Liver (tissue), 8 donors: ENCODE measurements at regions not wholly inside any gene's neighbourhood (a gene's known extent, or its start where the extent isn't known, plus 50 kb on each side); places are given as distances from the start of the nearest gene placed in this dataset.

ENCODE experiments used
- DNase-seq: peaks from one replicate; pipeline ENCODE4 v3.0.0-alpha.2; 2017; ENCODE audit warnings: low spot score
- H3K27ac ChIP-seq, 2 donors: one replicate each; pipeline ENCODE4 v1.7.0; 2013; ENCODE audit warnings: inconsistent platforms in 2 of 2, low read length in 2 of 2, control low read depth in 1 of 2, low read depth in 1 of 2, mild to moderate bottlenecking in 1 of 2
- H3K27me3 ChIP-seq, 4 donors: one replicate each; pipeline versions ENCODE4 v1.6.1 to v1.7.0; 2013; ENCODE audit warnings: low read length in 3 of 4, inconsistent platforms in 1 of 4, mild to moderate bottlenecking in 1 of 4, moderate library complexity in 1 of 4; ENCODE audit not compliant: control insufficient read depth in 4 of 4, insufficient read depth in 4 of 4
- H3K36me3 ChIP-seq, 4 donors: one replicate each; pipeline versions ENCODE4 v1.6.1 to v1.7.0; 2013; ENCODE audit warnings: low read length in 3 of 4, mild to moderate bottlenecking in 3 of 4, low read depth in 1 of 4, moderate library complexity in 1 of 4; ENCODE audit not compliant: control insufficient read depth in 4 of 4, insufficient read depth in 3 of 4
- H3K4me1 ChIP-seq, 4 donors: one replicate each; pipeline versions ENCODE4 v1.6.1 to v1.7.0; 2013; ENCODE audit warnings: low read length in 3 of 4, mild to moderate bottlenecking in 3 of 4, moderate library complexity in 1 of 4; ENCODE audit not compliant: control insufficient read depth in 4 of 4, insufficient read depth in 4 of 4
- H3K4me3 ChIP-seq, 3 donors: one replicate each; pipeline versions ENCODE4 v1.6.1 to v1.7.0; 2013; ENCODE audit warnings: low read length in 3 of 3, control low read depth in 1 of 3, low read depth in 1 of 3, mild to moderate bottlenecking in 1 of 3
- H3K9ac ChIP-seq, 2 donors: one replicate each; pipeline ENCODE4 v1.7.0; 2013; ENCODE audit warnings: low read length in 2 of 2, mild to moderate bottlenecking in 2 of 2, moderate library complexity in 2 of 2, control low read depth in 1 of 2, low read depth in 1 of 2
- H3K9me3 ChIP-seq, 4 donors: one replicate each; pipeline versions ENCODE4 v1.6.1 to v1.7.0; 2013; ENCODE audit warnings: low read length in 3 of 4; ENCODE audit not compliant: control insufficient read depth in 4 of 4
- EGR1 ChIP-seq, 2 donors: IDR thresholded peaks; 2 replicates each; pipeline ENCODE4 v1.6.1; 2016 to 2018; ENCODE audit warnings: antibody characterized with exemption in 2 of 2, low read depth in 2 of 2
- FOXA1 ChIP-seq: IDR thresholded peaks from 2 replicates; pipeline ENCODE4 v1.6.1; 2016; ENCODE audit warnings: antibody characterized with exemption
- FOXA2 ChIP-seq: IDR thresholded peaks from 2 replicates; pipeline ENCODE4 v1.6.1; 2016; ENCODE audit warnings: antibody characterized with exemption
- GABPA ChIP-seq, 2 donors: IDR thresholded peaks in 1 of 2; conservative IDR thresholded peaks in 1 of 2; 2 replicates each; pipeline ENCODE4 v1.6.1; 2016; ENCODE audit warnings: antibody characterized with exemption in 2 of 2, mild to moderate bottlenecking in 1 of 2, moderate library complexity in 1 of 2
- HNF4A ChIP-seq, 2 donors: conservative IDR thresholded peaks; 2 replicates each; pipeline ENCODE4 v1.6.1; 2016; ENCODE audit warnings: antibody characterized with exemption in 2 of 2, mild to moderate bottlenecking in 2 of 2
- HNF4G ChIP-seq: IDR thresholded peaks from 2 replicates; pipeline ENCODE4 v1.6.1; 2016; ENCODE audit warnings: antibody characterized with exemption
- JUND ChIP-seq, 2 donors: IDR thresholded peaks; 2 replicates each; pipeline ENCODE4 v1.6.1; 2016; ENCODE audit warnings: antibody characterized with exemption in 2 of 2
- MAX ChIP-seq: IDR thresholded peaks from 2 replicates; pipeline ENCODE4 v1.6.1; 2016; ENCODE audit warnings: antibody characterized with exemption
- NR2F2 ChIP-seq: IDR thresholded peaks from 2 replicates; pipeline ENCODE4 v1.6.1; 2016; ENCODE audit warnings: antibody characterized with exemption
- RAD21 ChIP-seq, 2 donors: IDR thresholded peaks; 2 replicates each; pipeline ENCODE4 v1.6.1; 2016; ENCODE audit warnings: antibody characterized with exemption in 2 of 2, mild to moderate bottlenecking in 2 of 2
- RXRA ChIP-seq, 2 donors: IDR thresholded peaks; 2 replicates each; pipeline ENCODE4 v1.6.1; 2017 to 2018; ENCODE audit warnings: antibody characterized with exemption in 2 of 2, mild to moderate bottlenecking in 1 of 2
- SP1 ChIP-seq: IDR thresholded peaks from 2 replicates; pipeline ENCODE4 v1.6.1; 2018; ENCODE audit warnings: antibody characterized with exemption, mild to moderate bottlenecking
- TAF1 ChIP-seq: conservative IDR thresholded peaks from 2 replicates; pipeline ENCODE4 v1.6.1; 2016; ENCODE audit warnings: antibody characterized with exemption, mild to moderate bottlenecking
- YY1 ChIP-seq: IDR thresholded peaks from 2 replicates; pipeline ENCODE4 v1.6.1; 2016; ENCODE audit warnings: antibody characterized with exemption, mild to moderate bottlenecking
- ZBTB33 ChIP-seq: IDR thresholded peaks from 2 replicates; pipeline ENCODE4 v1.6.1; 2016; ENCODE audit warnings: antibody characterized with exemption
- WGBS: extraction: QIAGEN DNeasy Blood & Tissue Kit; methylation state at CpG from one replicate; pipeline ENCODE4 v1.1.7; 2013; 5-methylcytosine and 5-hydroxymethylcytosine counted together
- TF ChIP-seq, protein P1 (sequence below): IDR thresholded peaks from 2 replicates; pipeline ENCODE4 v1.6.1; 2016; ENCODE audit warnings: antibody characterized with exemption
- TF ChIP-seq, protein P2 (sequence below): IDR thresholded peaks from 2 replicates; pipeline ENCODE4 v1.6.1; 2016; ENCODE audit warnings: antibody characterized with exemption, mild to moderate bottlenecking
- TF ChIP-seq, protein P3 (sequence below): fragments of 150-350 bp; IDR thresholded peaks from 2 replicates; pipeline ENCODE4 v1.5.1; 2017; ENCODE audit warnings: improper control_type of control experiment, low read depth, low read length; ENCODE audit not compliant: missing input control
- donor health status: healthy.
- donor health status: healthy.
- donor health status: healthy.
- donor health status: healthy.
- donor health status: healthy.

DNA sequence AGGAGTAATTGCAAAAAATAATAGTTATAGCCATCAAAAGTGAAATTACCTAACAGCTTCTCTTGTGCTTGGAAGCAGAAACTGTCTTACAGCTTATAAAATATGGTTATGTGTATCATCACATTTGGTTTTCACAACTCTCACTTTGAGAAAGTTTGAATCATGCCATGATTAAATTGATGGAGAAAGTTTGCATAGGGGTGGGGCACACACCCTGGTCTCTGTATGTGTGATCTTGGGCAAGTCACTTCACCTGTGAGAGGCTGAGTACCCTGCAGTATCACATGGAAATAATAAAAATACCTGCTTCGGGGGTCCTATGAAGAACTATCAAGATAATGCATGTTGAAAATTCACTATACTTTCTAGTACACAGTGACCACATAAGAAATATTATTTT lies 471.4 kb downstream of the RAP2B start:
- 82% methylated on average over 1 of the region's 1 CpG for WGBS
- no peak for DNase-seq
- H3K9me3 ChIP-seq: no peaks in the 10 kb centered on the region
- no peak overlapping the region for H3K4me3 ChIP-seq
- no peak overlapping the region for H3K9ac ChIP-seq
- H3K27ac ChIP-seq: no peak overlapping the region
- no peaks in the 10 kb centered on the region for H3K36me3 ChIP-seq
- TF ChIP-seq, protein P1, sequence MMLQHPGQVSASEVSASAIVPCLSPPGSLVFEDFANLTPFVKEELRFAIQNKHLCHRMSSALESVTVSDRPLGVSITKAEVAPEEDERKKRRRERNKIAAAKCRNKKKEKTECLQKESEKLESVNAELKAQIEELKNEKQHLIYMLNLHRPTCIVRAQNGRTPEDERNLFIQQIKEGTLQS: no peak
- no peak for TF ChIP-seq EGR1 (IDR thresholded peaks at IDR 0.05; ENCODE audit: low read depth in 2 of 2)
- no peak for TF ChIP-seq FOXA2
- no peak for TF ChIP-seq ZBTB33
- no peak for TF ChIP-seq RAD21 (IDR thresholded peaks at IDR 0.05)
- TF ChIP-seq RXRA (IDR thresholded peaks at IDR 0.05): no peak
- H3K4me1 ChIP-seq: no peaks in the 10 kb centered on the region
- H3K27me3 ChIP-seq: peaks cover 0 to 3% (median 0%) of the 10 kb centered on the region in 4 donors

DNA sequence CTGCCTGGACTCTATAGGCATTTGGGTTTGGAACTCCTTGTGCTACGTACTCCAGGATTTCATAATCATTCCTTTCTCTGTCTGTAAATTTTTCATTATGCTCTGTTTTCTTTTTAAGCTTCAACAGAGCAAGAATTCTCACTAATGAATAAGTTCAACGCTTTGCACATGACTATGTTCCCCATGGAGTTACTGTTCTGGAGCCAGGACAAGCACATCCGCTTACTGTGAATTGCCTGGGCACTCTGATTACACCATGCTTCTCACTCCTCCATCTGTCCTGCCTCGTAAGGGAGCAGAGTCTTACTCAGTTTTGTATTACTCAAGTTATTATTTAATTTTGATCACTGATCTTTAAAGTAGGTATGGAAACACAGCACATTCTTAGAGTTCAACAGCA lies 472.7 kb downstream of the RAP2B start:
- no peak overlapping the region for H3K4me3 ChIP-seq
- H3K27ac ChIP-seq: no peak overlapping the region
- 87% methylated on average over 4 of the region's 4 CpGs for WGBS
- H3K9me3 ChIP-seq: no peaks in the 10 kb centered on the region
- TF ChIP-seq, protein P1: no peak
- TF ChIP-seq NR2F2 (no peak), SP1 (no peak), FOXA2 (no peak), JUND (IDR thresholded peaks at IDR 0.05) (no peak), MAX (no peak), HNF4G (no peak), RXRA (IDR thresholded peaks at IDR 0.05) (no peak), HNF4A (conservative IDR thresholded peaks at IDR 0.05) (no peak), GABPA (IDR thresholded peaks at IDR 0.05 in 1 of 2, conservative IDR thresholded peaks at IDR 0.05 in 1 of 2) (no peak), RAD21 (IDR thresholded peaks at IDR 0.05) (no peak), TAF1 (no peak), YY1 (no peak), FOXA1 (no peak), ZBTB33 (no peak), EGR1 (IDR thresholded peaks at IDR 0.05; ENCODE audit: low read depth in 2 of 2) (no peak)
- TF ChIP-seq, protein P2, sequence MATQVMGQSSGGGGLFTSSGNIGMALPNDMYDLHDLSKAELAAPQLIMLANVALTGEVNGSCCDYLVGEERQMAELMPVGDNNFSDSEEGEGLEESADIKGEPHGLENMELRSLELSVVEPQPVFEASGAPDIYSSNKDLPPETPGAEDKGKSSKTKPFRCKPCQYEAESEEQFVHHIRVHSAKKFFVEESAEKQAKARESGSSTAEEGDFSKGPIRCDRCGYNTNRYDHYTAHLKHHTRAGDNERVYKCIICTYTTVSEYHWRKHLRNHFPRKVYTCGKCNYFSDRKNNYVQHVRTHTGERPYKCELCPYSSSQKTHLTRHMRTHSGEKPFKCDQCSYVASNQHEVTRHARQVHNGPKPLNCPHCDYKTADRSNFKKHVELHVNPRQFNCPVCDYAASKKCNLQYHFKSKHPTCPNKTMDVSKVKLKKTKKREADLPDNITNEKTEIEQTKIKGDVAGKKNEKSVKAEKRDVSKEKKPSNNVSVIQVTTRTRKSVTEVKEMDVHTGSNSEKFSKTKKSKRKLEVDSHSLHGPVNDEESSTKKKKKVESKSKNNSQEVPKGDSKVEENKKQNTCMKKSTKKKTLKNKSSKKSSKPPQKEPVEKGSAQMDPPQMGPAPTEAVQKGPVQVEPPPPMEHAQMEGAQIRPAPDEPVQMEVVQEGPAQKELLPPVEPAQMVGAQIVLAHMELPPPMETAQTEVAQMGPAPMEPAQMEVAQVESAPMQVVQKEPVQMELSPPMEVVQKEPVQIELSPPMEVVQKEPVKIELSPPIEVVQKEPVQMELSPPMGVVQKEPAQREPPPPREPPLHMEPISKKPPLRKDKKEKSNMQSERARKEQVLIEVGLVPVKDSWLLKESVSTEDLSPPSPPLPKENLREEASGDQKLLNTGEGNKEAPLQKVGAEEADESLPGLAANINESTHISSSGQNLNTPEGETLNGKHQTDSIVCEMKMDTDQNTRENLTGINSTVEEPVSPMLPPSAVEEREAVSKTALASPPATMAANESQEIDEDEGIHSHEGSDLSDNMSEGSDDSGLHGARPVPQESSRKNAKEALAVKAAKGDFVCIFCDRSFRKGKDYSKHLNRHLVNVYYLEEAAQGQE: no peak
- TF ChIP-seq, protein P3, sequence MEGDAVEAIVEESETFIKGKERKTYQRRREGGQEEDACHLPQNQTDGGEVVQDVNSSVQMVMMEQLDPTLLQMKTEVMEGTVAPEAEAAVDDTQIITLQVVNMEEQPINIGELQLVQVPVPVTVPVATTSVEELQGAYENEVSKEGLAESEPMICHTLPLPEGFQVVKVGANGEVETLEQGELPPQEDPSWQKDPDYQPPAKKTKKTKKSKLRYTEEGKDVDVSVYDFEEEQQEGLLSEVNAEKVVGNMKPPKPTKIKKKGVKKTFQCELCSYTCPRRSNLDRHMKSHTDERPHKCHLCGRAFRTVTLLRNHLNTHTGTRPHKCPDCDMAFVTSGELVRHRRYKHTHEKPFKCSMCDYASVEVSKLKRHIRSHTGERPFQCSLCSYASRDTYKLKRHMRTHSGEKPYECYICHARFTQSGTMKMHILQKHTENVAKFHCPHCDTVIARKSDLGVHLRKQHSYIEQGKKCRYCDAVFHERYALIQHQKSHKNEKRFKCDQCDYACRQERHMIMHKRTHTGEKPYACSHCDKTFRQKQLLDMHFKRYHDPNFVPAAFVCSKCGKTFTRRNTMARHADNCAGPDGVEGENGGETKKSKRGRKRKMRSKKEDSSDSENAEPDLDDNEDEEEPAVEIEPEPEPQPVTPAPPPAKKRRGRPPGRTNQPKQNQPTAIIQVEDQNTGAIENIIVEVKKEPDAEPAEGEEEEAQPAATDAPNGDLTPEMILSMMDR: no peak
- no peak for DNase-seq
- H3K36me3 ChIP-seq: no peaks in the 10 kb centered on the region
- no peaks in the 10 kb centered on the region for H3K4me1 ChIP-seq
- no peak overlapping the region for H3K9ac ChIP-seq
- H3K27me3 ChIP-seq: peaks cover 0 to 3% (median 0%) of the 10 kb centered on the region in 4 donors
